ENCODE measurements at regions not wholly inside any gene's neighbourhood (a gene's known extent, or its start where the extent isn't known, plus 50 kb on each side); places are given as distances from the start of the nearest gene placed in this dataset.

- no peak for DNase-seq (ENCODE audit: low read depth in 2 of 3, low spot score in 1 of 3)
These were observed 70.4 kb upstream of the BACH1 start for GRCh38 chr21:29228306-29228705.

GRCh38 chr21:29230551-29231261, 68.0 kb upstream of the BACH1 start:
- DNase-seq (ENCODE audit: low read depth in 2 of 3, low spot score in 1 of 3) = no peak

GRCh38 chr21:29231756-29232529, 66.8 kb upstream of the BACH1 start:
- DNase-seq (ENCODE audit: low read depth in 2 of 3, low spot score in 1 of 3) = no peak

GRCh38 chr21:29232530-29233255, 66.0 kb upstream of the BACH1 start:
- no peak for DNase-seq (ENCODE audit: low read depth in 2 of 3, low spot score in 1 of 3)

GRCh38 chr21:29233256-29233546, 65.5 kb upstream of the BACH1 start:
- DNase-seq (ENCODE audit: low read depth in 2 of 3, low spot score in 1 of 3) = no peak

- peak in 2 of 3 donors; percentile 34 to 50 for DNase-seq (ENCODE audit: low read depth in 2 of 3, low spot score in 1 of 3)
These were observed 64.8 kb upstream of the BACH1 start for GRCh38 chr21:29233611-29234540.

- DNase-seq (ENCODE audit: low read depth in 2 of 3, low spot score in 1 of 3) = no peak
These were observed 63.0 kb upstream of the BACH1 start for GRCh38 chr21:29235714-29236197.

GRCh38 chr21:29236201-29236600, 62.5 kb upstream of the BACH1 start:
- DNase-seq (ENCODE audit: low read depth in 2 of 3, low spot score in 1 of 3) = no peak

- no peak for DNase-seq (ENCODE audit: low read depth in 2 of 3, low spot score in 1 of 3)
These were observed 61.3 kb upstream of the BACH1 start for GRCh38 chr21:29237110-29238052.

- DNase-seq (ENCODE audit: low read depth in 2 of 3, low spot score in 1 of 3) = no peak
These were observed 60.4 kb upstream of the BACH1 start for GRCh38 chr21:29238053-29238966.

GRCh38 chr21:29238967-29239290, 59.8 kb upstream of the BACH1 start:
- DNase-seq (ENCODE audit: low read depth in 2 of 3, low spot score in 1 of 3) = no peak

- DNase-seq (ENCODE audit: low read depth in 2 of 3, low spot score in 1 of 3) = no peak
These were observed 58.6 kb upstream of the BACH1 start for GRCh38 chr21:29240136-29240535.

GRCh38 chr21:29242201-29242600, 56.5 kb upstream of the BACH1 start:
- no peak for DNase-seq (ENCODE audit: low read depth in 2 of 3, low spot score in 1 of 3)

- no peak for DNase-seq (ENCODE audit: low read depth in 2 of 3, low spot score in 1 of 3)
These were observed 55.5 kb upstream of the BACH1 start for GRCh38 chr21:29243188-29243587.

- DNase-seq (ENCODE audit: low read depth in 2 of 3, low spot score in 1 of 3) = peak; percentile 20 to 38 (median 37)
These were observed 53.5 kb upstream of the BACH1 start for GRCh38 chr21:29245104-29245643.

- DNase-seq (ENCODE audit: low read depth in 2 of 3, low spot score in 1 of 3) = no peak
These were observed 52.9 kb upstream of the BACH1 start for GRCh38 chr21:29245863-29246262.

- DNase-seq (ENCODE audit: low read depth in 2 of 3, low spot score in 1 of 3) = no peak
These were observed 52.1 kb upstream of the BACH1 start for GRCh38 chr21:29246614-29247013.

GRCh38 chr21:29248124-29248523, 50.6 kb upstream of the BACH1 start:
- no peak for DNase-seq (ENCODE audit: low read depth in 2 of 3, low spot score in 1 of 3)

Data from stimulated activated CD4-positive, alpha-beta T cell treated with anti-CD3 and anti-CD28 coated beads, Interleukin-12 subunit alpha, Interleukin-12 subunit beta, amount 100 ng/mL, for 48 hours (primary cell).